Lung (tissue), 11 donors: ENCODE measurements at regions not wholly inside any gene's neighbourhood (a gene's known extent, or its start where the extent isn't known, plus 50 kb on each side); places are given as distances from the start of the nearest gene placed in this dataset.

Source experiments
- ATAC-seq: fragments of 200-7000 bp; cut with Tn5 transposase; one replicate; pipeline ENCODE4 v1.9.1; 2020; ENCODE audit warnings: moderate number of reproducible peaks; ENCODE audit not compliant: insufficient read depth, low FRiP score
- DNase-seq, 3 donors: peaks; one replicate each; pipeline ENCODE4 v3.0.0-alpha.2; 2013 to 2017
- H3K27ac ChIP-seq, 2 donors: one replicate each; pipeline ENCODE4 v1.5.1; 2013; ENCODE audit warnings: mild to moderate bottlenecking in 2 of 2, moderate library complexity in 2 of 2, control low read depth in 1 of 2, inconsistent platforms in 1 of 2, low read depth in 1 of 2, low read length in 1 of 2
- H3K27me3 ChIP-seq, 3 donors: one replicate each; pipeline ENCODE4 v1.5.1; 2013; ENCODE audit warnings: low read length in 2 of 3; ENCODE audit not compliant: control insufficient read depth in 3 of 3, insufficient read depth in 3 of 3
- H3K36me3 ChIP-seq, 4 donors: one replicate each; pipeline ENCODE4 v1.5.1; 2013; ENCODE audit warnings: low read length in 4 of 4, mild to moderate bottlenecking in 1 of 4, moderate library complexity in 1 of 4; ENCODE audit not compliant: control insufficient read depth in 4 of 4, insufficient read depth in 4 of 4
- H3K4me1 ChIP-seq, 5 donors: one replicate each; pipeline ENCODE4 v1.5.1; 2013; ENCODE audit warnings: low read length in 5 of 5, mild to moderate bottlenecking in 2 of 5, moderate library complexity in 1 of 5; ENCODE audit not compliant: control insufficient read depth in 5 of 5, insufficient read depth in 5 of 5
- H3K4me3 ChIP-seq: one replicate; pipeline ENCODE4 v1.5.1; 2013; ENCODE audit warnings: mild to moderate bottlenecking, control low read depth, moderate library complexity
- H3K9ac ChIP-seq, 2 donors: one replicate each; pipeline ENCODE4 v1.5.1; 2013; ENCODE audit warnings: low read length in 2 of 2, control low read depth in 1 of 2; ENCODE audit not compliant: insufficient read depth in 1 of 2
- H3K9me3 ChIP-seq, 4 donors: one replicate each; pipeline ENCODE4 v1.5.1; 2013; ENCODE audit warnings: low read length in 3 of 4, mild to moderate bottlenecking in 1 of 4, moderate library complexity in 1 of 4; ENCODE audit not compliant: control insufficient read depth in 4 of 4, insufficient read depth in 3 of 4
- CTCF ChIP-seq: IDR thresholded peaks from 2 replicates; pipeline ENCODE4 v1.5.1; 2012; ENCODE audit warnings: mild to moderate bottlenecking; ENCODE audit errors: control extremely low read depth, extremely low read depth
- WGBS, 2 donors: extraction: QIAGEN DNeasy Blood & Tissue Kit; methylation state at CpG; one replicate each; pipeline ENCODE4 v1.1.7; 2013; 5-methylcytosine and 5-hydroxymethylcytosine counted together
- donor health status: control.
- donor health status: control.
- donor health status: Bipolar disorder and iron deficiency.
- donor health status: healthy.
- donor health status: DM: yes; HTN: yes; CAD: no.

GRCh38 chr15:37628507-37628906, 305.9 kb upstream of the TMCO5A start:
- Histone ChIP-seq H3K27ac (no peak overlapping the region), H3K27me3 (no peaks in the 10 kb centered on the region), H3K9ac (no peak overlapping the region), H3K36me3 (no peaks in the 10 kb centered on the region), H3K9me3 (no peaks in the 10 kb centered on the region), H3K4me1 (no peaks in the 10 kb centered on the region), H3K4me3 (no peak overlapping the region)
- 83% methylated on average over 1 of the region's 1 CpG for WGBS, 2 donors
- TF ChIP-seq CTCF: no peak
- ATAC-seq (no peak), DNase-seq (no peak)

- H3K9me3 ChIP-seq: no peaks in the 10 kb centered on the region
- no peak for DNase-seq
- H3K27ac ChIP-seq: no peak overlapping the region
- ATAC-seq: no peak
- no peak for TF ChIP-seq CTCF
- 92 to 95% methylated on average over 1 of the region's 1 CpG for WGBS, 2 donors
- H3K4me1 ChIP-seq: no peaks in the 10 kb centered on the region
- no peaks in the 10 kb centered on the region for H3K36me3 ChIP-seq
- no peak overlapping the region for H3K9ac ChIP-seq
- peaks cover 0 to 2% (median 0%) of the 10 kb centered on the region in 3 donors for H3K27me3 ChIP-seq
- H3K4me3 ChIP-seq: no peak overlapping the region
These were observed 297.7 kb upstream of the TMCO5A start for GRCh38 chr15:37636736-37637135.

GRCh38 chr15:37638116-37638515, 296.3 kb upstream of the TMCO5A start:
- no peak for TF ChIP-seq CTCF
- ATAC-seq (no peak), DNase-seq (no peak)
- Histone ChIP-seq H3K4me3 (no peak overlapping the region), H3K27ac (no peak overlapping the region), H3K9ac (no peak overlapping the region), H3K36me3 (no peaks in the 10 kb centered on the region), H3K4me1 (no peaks in the 10 kb centered on the region), H3K27me3 (peaks cover 0 to 2% (median 0%) of the 10 kb centered on the region in 3 donors), H3K9me3 (no peaks in the 10 kb centered on the region)

GRCh38 chr15:37638691-37639090, 295.7 kb upstream of the TMCO5A start:
- no peak for TF ChIP-seq CTCF
- Histone ChIP-seq H3K4me1 (no peaks in the 10 kb centered on the region), H3K4me3 (no peak overlapping the region), H3K9ac (no peak overlapping the region), H3K27me3 (peaks cover 0 to 2% (median 0%) of the 10 kb centered on the region in 3 donors), H3K36me3 (no peaks in the 10 kb centered on the region), H3K27ac (no peak overlapping the region), H3K9me3 (no peaks in the 10 kb centered on the region)
- ATAC-seq (no peak), DNase-seq (no peak)
